ENCODE measurements at regions not wholly inside any gene's neighbourhood (a gene's known extent, or its start where the extent isn't known, plus 50 kb on each side); places are given as distances from the start of the nearest gene placed in this dataset.

DNA sequence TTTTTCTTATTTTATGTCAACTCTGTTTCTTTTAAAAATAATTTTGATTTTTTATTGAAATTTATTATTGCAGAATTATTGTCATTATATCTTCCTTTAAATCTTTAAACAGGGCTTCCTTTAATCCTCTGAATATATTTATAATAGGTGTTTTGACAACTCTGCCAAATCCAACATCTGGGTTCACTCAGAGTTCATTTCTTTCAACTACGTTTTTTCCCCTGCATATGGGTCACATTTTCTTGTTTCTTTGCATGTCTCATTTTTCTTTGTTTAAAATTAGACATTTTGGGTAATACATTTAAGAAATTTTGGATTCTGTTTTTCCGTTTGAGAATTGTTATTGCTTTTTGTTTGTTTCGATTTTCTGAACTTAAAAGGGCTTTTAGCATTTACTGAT is 655.1 kb upstream of the CITED2 start:
- Histone ChIP-seq H3K9me1 (ENCODE audit: control insufficient read depth, insufficient read depth, low read length) (no peaks in the 10 kb centered on the region), H2AFZ (ENCODE audit: low read depth, low read length) (no peak overlapping the region), H3K4me3 (no peak overlapping the region), H4K20me1 (replicated peaks; ENCODE audit: control insufficient read depth, insufficient read depth, low read length) (no peaks in the 10 kb centered on the region), H3K9ac (ENCODE audit: insufficient read depth in 1 of 2, low read depth in 2 of 2, low read length in 2 of 2) (no peak overlapping the region), H3K27me3 (ENCODE audit: control insufficient read depth in 2 of 2, insufficient read depth in 2 of 2, low read length in 2 of 2) (no peaks in the 10 kb centered on the region), H3K27ac (ENCODE audit: extremely low read depth, low read depth, low read length) (no peak overlapping the region), H3K4me2 (ENCODE audit: insufficient read depth, low read length) (no peak overlapping the region), H3K79me2 (ENCODE audit: control insufficient read depth, insufficient read depth, low read length) (no peaks in the 10 kb centered on the region), H3K9me3 (replicated peaks; ENCODE audit: control insufficient read depth, insufficient read depth, low read depth, low read length) (no peaks in the 10 kb centered on the region), H3K36me3 (ENCODE audit: control insufficient read depth, insufficient read depth, low read length) (no peaks in the 10 kb centered on the region), H3K4me1 (replicated peaks in 1 of 2; ENCODE audit: control insufficient read depth in 2 of 2, insufficient read depth in 2 of 2, low read length in 2 of 2) (no peaks in the 10 kb centered on the region)
- no peak for FAIRE-seq
- no TSS peak for BruUV-seq (replicated peaks)
- CTCF ChIA-PET (ENCODE audit: low intra/inter-chr PET ratio) = no interaction called here
- POLR2A ChIA-PET = interaction anchor here (0.6 kb wide), 1 partner anchor 42 kb away, joined by 3 read pairs; no protein-coding TSS in a partner anchor
- 3% methylated on average over 3 of the region's 3 CpGs for WGBS (ENCODE audit: insufficient coverage, low coverage, missing lambda C conversion rate)
- DNase-seq (ENCODE audit: extremely low read depth in 1 of 4, low spot score in 3 of 4) = no peak
- TF ChIP-seq E4F1 (CRISPR knock-in tag; IDR thresholded peaks at IDR 0.05; ENCODE audit: borderline replicate concordance) (no peak), MTA1 (IDR thresholded peaks at IDR 0.05; ENCODE audit: borderline replicate concordance) (no peak), GABPB2 (CRISPR knock-in tag; conservative IDR thresholded peaks at IDR 0.05) (no peak), ARID2 (IDR thresholded peaks at IDR 0.05) (no peak), KLF16 (IDR thresholded peaks at IDR 0.05) (no peak), POLR2H (tag; IDR thresholded peaks at IDR 0.05; ENCODE audit: low read depth) (no peak)
- TF ChIP-seq, protein P1, sequence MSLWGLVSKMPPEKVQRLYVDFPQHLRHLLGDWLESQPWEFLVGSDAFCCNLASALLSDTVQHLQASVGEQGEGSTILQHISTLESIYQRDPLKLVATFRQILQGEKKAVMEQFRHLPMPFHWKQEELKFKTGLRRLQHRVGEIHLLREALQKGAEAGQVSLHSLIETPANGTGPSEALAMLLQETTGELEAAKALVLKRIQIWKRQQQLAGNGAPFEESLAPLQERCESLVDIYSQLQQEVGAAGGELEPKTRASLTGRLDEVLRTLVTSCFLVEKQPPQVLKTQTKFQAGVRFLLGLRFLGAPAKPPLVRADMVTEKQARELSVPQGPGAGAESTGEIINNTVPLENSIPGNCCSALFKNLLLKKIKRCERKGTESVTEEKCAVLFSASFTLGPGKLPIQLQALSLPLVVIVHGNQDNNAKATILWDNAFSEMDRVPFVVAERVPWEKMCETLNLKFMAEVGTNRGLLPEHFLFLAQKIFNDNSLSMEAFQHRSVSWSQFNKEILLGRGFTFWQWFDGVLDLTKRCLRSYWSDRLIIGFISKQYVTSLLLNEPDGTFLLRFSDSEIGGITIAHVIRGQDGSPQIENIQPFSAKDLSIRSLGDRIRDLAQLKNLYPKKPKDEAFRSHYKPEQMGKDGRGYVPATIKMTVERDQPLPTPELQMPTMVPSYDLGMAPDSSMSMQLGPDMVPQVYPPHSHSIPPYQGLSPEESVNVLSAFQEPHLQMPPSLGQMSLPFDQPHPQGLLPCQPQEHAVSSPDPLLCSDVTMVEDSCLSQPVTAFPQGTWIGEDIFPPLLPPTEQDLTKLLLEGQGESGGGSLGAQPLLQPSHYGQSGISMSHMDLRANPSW (CRISPR knock-in tag; IDR thresholded peaks at IDR 0.05) = no peak
- TF ChIP-seq, protein P2, sequence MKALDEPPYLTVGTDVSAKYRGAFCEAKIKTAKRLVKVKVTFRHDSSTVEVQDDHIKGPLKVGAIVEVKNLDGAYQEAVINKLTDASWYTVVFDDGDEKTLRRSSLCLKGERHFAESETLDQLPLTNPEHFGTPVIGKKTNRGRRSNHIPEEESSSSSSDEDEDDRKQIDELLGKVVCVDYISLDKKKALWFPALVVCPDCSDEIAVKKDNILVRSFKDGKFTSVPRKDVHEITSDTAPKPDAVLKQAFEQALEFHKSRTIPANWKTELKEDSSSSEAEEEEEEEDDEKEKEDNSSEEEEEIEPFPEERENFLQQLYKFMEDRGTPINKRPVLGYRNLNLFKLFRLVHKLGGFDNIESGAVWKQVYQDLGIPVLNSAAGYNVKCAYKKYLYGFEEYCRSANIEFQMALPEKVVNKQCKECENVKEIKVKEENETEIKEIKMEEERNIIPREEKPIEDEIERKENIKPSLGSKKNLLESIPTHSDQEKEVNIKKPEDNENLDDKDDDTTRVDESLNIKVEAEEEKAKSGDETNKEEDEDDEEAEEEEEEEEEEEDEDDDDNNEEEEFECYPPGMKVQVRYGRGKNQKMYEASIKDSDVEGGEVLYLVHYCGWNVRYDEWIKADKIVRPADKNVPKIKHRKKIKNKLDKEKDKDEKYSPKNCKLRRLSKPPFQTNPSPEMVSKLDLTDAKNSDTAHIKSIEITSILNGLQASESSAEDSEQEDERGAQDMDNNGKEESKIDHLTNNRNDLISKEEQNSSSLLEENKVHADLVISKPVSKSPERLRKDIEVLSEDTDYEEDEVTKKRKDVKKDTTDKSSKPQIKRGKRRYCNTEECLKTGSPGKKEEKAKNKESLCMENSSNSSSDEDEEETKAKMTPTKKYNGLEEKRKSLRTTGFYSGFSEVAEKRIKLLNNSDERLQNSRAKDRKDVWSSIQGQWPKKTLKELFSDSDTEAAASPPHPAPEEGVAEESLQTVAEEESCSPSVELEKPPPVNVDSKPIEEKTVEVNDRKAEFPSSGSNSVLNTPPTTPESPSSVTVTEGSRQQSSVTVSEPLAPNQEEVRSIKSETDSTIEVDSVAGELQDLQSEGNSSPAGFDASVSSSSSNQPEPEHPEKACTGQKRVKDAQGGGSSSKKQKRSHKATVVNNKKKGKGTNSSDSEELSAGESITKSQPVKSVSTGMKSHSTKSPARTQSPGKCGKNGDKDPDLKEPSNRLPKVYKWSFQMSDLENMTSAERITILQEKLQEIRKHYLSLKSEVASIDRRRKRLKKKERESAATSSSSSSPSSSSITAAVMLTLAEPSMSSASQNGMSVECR (CRISPR knock-in tag; IDR thresholded peaks at IDR 0.05) = no peak
- ATAC-seq = no peak
- intact Hi-C loops (cut with micrococcal nuclease) (no loop called here), in situ Hi-C loops (cut with MboI) (no loop called here)

Measured in K562 (cell line).